ENCODE measurements at regions not wholly inside any gene's neighbourhood (a gene's known extent, or its start where the extent isn't known, plus 50 kb on each side); places are given as distances from the start of the nearest gene placed in this dataset.
"Not testable (repeated sequence)": the region's sequence is repeated elsewhere in the genome, so short reads cannot be mapped to it uniquely, and the experiment has no call there.

GRCh38 chr4:156517546-156517945 is 454.1 kb downstream of the PDGFC start:
- TF ChIP-seq CTCF (IDR thresholded peaks at IDR 0.05; ENCODE audit: borderline replicate concordance, control extremely low read depth, extremely low read depth, insufficient read depth, missing control alignments): no peak
- DNase-seq (ENCODE audit: low spot score): no peak
- in situ Hi-C loops (cut with MboI; ENCODE audit: low sequenced_read_pairs, unreplicated experiment): no loop called here

GRCh38 chr4:156516698-156517097 is 454.9 kb downstream of the PDGFC start:
- in situ Hi-C loops (cut with MboI; ENCODE audit: low sequenced_read_pairs, unreplicated experiment): no loop called here
- TF ChIP-seq CTCF (IDR thresholded peaks at IDR 0.05; ENCODE audit: borderline replicate concordance, control extremely low read depth, extremely low read depth, insufficient read depth, missing control alignments): no peak
- DNase-seq (ENCODE audit: low spot score): no peak

GRCh38 chr4:156515295-156515694 is 456.3 kb downstream of the PDGFC start:
- DNase-seq (ENCODE audit: low spot score): no peak
- TF ChIP-seq CTCF (IDR thresholded peaks at IDR 0.05; ENCODE audit: borderline replicate concordance, control extremely low read depth, extremely low read depth, insufficient read depth, missing control alignments): no peak
- in situ Hi-C loops (cut with MboI; ENCODE audit: low sequenced_read_pairs, unreplicated experiment): no loop called here

- DNase-seq (ENCODE audit: low spot score): no peak
- no peak for TF ChIP-seq CTCF (IDR thresholded peaks at IDR 0.05; ENCODE audit: borderline replicate concordance, control extremely low read depth, extremely low read depth, insufficient read depth, missing control alignments)
- in situ Hi-C loops (cut with MboI; ENCODE audit: low sequenced_read_pairs, unreplicated experiment): no loop called here
Measured at GRCh38 chr4:156512622-156513021, 459.0 kb downstream of the PDGFC start.

- DNase-seq (ENCODE audit: low spot score); in situ Hi-C loops (cut with MboI; ENCODE audit: low sequenced_read_pairs, unreplicated experiment): not testable (repeated sequence)
Measured at GRCh38 chr4:156509921-156510320, 461.7 kb downstream of the PDGFC start.

- no peak for DNase-seq (ENCODE audit: low spot score)
- in situ Hi-C loops (cut with MboI; ENCODE audit: low sequenced_read_pairs, unreplicated experiment): no loop called here
- no peak for TF ChIP-seq CTCF (IDR thresholded peaks at IDR 0.05; ENCODE audit: borderline replicate concordance, control extremely low read depth, extremely low read depth, insufficient read depth, missing control alignments)
Measured at GRCh38 chr4:156505341-156505955, 466.2 kb downstream of the PDGFC start.

- no peak for DNase-seq (ENCODE audit: low spot score)
- TF ChIP-seq CTCF (IDR thresholded peaks at IDR 0.05; ENCODE audit: borderline replicate concordance, control extremely low read depth, extremely low read depth, insufficient read depth, missing control alignments): no peak
- in situ Hi-C loops (cut with MboI; ENCODE audit: low sequenced_read_pairs, unreplicated experiment): no loop called here
Measured at GRCh38 chr4:156503119-156503518, 468.5 kb downstream of the PDGFC start.
